HG03097 (cell line): ENCODE measurements at regions not wholly inside any gene's neighbourhood (a gene's known extent, or its start where the extent isn't known, plus 50 kb on each side); places are given as distances from the start of the nearest gene placed in this dataset.

Experiments used
- ATAC-seq: cut with Tn5 transposase; IDR thresholded peaks from one replicate; pipeline ENCODE4 v1.9.1; 2021; ENCODE audit not compliant: unreplicated experiment, low FRiP score

DNA sequence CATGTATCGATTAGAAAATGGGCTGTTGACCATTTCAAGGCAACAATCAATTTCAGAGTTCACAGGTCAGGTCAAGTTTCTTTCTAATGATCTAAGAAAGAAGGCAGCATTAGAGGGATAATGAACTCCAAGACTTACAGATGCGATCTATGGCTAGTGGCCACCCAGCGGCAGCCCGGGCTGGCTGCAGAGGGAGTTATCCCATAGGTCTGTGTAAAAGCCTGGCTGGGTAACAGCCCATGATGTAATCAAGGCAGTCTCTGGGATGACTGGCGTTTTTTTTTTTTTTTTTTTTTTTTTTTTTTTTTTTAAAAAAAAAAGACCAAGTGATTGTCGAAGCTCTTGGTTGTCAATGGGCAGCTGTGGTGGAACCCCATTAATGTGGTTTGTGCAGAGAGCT is 171.1 kb upstream of the SKOR2 start:
- no peak for ATAC-seq

DNA sequence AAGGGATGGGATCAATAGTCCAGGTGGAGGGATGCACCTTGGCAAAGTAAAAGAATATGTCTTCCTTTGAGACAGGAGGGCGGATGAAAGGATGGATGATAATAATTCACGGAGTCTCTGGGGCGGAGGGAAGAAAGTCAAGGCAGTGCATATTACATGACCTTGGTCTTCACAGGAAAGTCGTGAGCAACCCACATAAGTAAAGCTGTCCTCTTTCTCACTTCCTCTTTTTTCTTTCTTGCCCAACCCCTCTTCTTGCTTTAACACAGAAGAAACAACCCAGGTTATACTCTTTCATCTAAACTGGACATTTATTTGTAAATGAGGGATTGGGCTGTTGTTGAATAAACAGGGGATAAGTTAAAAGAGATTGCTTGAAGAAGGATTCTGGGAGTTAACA is 168.7 kb upstream of the SKOR2 start:
- no peak for ATAC-seq

DNA sequence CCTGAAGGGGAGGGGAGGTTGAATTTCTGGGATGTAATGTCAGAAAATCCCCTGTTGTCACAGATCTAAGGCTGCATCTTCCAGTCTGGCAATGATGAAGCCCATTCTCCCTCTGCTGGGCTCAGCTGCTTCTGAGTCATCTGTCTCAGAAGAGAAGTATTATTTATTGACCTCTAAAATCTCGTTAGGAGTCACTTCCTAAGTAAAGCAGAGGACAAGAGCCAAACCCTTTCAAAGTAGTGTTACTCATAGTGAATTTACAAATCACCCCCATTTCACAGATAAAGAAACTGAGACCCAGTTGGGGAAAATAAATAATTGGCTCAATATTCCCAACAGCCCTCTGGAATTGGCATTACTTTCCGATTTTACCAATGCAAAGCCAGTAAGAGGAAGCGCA is 167.3 kb upstream of the SKOR2 start:
- ATAC-seq, result no peak

- no peak for ATAC-seq
Observed at GRCh38 chr18:47417807-47418206, 166.3 kb upstream of the SKOR2 start.

DNA sequence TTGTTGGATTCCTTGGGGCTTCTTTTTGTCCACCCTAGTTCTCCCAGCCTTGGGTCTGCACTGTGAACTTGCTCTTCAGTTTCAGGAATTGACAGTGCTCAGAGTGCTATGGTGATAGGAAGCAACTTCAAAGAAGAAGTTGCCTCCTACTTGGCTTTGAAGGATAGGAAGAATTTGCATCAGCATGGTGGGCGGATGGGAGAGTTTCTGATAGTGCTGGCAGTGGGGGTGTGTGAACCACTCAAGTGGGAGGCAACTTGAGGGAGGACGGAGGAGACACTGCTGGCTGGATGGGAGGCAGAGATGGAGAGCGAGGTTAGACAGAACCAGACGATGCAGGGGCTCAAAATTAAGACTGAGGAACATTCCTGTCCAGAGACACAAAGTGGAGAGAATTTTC is 164.4 kb upstream of the SKOR2 start:
- ATAC-seq, result no peak

DNA sequence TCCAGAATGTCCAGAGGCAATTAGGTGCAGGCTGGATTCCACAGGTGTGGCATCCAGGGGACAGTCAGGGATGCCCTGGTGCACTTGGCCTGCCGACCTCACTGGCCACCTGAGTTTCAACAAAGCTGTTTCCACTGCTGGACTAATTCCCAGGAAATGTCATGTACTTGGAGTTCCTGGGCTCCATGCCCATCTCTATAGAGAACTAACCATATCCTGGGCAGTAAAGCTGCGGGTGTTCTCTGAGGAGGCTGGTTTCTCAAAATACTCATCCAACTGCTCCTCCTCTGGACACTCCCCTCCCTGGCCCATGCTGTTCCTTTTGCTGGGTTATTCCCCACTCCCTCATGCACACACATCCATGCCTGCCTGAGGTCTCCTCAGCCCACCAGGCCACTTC is 161.9 kb upstream of the SKOR2 start:
- ATAC-seq, result no peak

- no peak for ATAC-seq
Observed at GRCh38 chr18:47412924-47413323, 161.5 kb upstream of the SKOR2 start.

DNA sequence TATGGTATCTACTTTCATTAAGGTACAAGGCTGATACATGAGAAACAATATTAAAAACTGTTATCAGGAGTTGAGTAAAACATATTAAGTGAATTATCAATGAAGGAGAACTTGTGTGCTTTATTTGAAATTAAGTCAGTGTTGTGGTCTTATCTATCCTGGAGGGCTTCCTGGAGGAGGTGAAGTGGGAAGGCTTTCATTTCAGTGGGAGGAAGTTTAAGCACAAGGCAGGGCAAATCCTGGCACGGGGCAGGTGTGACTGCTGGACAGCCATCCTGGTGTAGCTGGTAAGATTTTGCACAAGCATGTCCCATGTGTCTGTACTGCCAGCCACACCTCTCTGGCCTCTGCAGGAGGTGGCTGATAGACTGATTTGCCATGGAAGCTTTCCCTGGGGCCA is 159.7 kb upstream of the SKOR2 start:
- ATAC-seq, result no peak

- no peak for ATAC-seq
Observed at GRCh38 chr18:47410139-47410538, 158.7 kb upstream of the SKOR2 start.

GRCh38 chr18:47409519-47409918 is 158.1 kb upstream of the SKOR2 start:
- ATAC-seq, result no peak

DNA sequence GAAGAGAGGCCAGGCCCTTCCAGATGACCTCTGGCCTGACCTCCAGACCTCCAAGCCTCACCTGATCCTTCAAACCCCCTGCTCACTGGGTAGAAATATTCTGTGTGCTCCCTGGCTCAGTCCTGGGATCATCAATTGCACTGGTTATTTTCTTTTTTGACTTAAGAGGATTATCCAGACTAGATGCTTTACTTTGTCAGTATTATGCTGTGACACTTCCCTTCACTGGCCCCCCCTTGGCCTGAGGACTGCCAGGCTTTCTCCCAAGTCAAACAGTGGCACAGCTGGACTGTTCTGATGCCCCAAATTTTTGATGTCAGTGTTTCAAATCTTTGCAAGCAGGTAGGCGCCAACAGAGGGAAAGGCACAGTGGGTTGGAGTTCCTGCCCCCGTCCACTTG is 156.3 kb upstream of the SKOR2 start:
- ATAC-seq, result no peak

- no peak for ATAC-seq
Observed at GRCh38 chr18:47404845-47405244, 153.4 kb upstream of the SKOR2 start.

DNA sequence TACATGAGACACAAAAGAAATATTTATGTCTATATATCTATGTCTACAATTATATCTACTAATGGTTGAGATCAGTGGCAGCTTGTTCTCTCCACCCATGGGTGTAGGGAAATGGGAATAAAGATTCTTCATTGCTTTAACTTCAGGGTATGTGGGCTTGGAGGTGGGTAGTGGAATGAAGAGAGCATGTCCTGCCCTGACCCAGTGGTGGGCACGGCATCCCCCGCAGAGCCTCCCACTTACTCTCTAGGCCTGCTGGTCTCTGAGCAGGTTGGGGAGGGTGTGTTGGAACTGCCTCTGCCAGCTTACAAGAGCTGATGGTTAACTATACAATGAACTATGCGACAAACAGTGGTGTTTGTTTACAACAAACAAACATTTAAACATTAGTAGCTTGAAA is 152.5 kb upstream of the SKOR2 start:
- ATAC-seq, result no peak

DNA sequence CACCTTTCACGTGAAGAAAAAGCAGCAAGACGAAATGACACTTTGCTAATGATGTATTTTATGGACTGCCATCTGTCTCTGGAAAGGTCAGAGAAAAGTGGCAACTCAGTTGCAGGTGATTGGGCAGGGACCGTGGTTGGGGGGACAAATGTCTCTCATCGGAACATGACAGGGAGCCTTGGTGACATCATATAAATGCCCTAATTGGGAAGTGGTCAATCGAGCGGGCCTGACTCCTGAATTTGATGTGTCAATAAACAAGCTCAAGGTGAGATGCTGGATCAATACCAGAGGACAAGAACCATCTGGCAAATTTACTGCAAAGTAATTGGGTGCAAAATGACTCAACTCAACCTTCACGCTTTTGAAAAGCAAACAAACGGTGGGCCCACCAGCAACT is 151.9 kb upstream of the SKOR2 start:
- no peak for ATAC-seq

- ATAC-seq, result no peak
Observed at GRCh38 chr18:47399475-47399874, 148.0 kb upstream of the SKOR2 start.

DNA sequence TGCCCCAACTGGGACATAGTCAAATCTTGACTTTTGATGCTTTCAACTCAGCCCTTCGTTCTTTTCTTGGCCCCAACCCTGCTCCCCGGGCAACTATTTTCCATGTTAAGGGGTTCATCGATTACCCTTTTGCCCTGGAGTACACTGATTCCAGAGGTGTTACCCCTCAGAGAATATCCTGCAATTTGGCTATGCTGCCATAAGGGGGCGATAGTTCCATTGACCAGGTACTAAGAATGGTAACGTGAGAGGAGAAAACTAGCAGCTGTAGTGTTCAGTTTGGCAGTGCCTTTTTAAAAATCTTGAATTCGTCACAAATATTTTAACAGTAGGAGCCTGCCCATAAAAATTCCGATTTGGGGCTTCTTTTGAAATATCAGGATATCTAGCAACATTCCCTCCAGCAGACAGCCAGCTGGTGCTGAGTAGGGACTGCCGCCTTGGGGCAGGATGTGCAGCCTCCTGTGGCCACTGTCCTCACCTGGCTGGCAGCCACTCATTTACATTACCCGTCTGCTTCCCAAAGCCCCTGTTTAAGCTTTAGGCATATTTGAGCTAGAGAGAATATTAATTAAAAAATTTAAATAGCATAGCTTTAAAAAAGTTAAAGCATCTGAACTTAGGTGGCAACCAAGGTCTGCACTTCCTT is 146.3 kb upstream of the SKOR2 start:
- ATAC-seq, result no peak

GRCh38 chr18:47391665-47392064 is 140.2 kb upstream of the SKOR2 start:
- no peak for ATAC-seq

- no peak for ATAC-seq
Observed at GRCh38 chr18:47390410-47391024, 139.1 kb upstream of the SKOR2 start.

DNA sequence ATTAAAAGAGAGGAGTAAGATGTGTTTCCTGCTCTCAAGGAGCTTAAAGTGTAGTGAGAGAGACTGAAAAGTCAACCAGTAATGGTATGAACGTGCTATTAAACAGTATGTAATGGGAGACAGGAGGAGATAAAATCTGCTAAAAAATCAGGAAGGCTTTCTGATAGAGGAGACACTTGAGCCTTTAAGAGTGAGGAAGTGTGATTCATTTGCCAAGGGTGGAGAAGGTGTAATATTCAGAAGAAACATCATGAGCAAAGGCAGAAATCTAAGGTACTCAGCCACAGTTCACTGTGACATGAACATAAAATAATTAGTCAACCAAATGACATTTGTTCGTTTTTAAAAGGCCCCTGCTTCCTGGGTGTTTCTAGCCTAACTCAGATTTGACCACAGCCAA is 137.8 kb upstream of the SKOR2 start:
- ATAC-seq, result no peak

DNA sequence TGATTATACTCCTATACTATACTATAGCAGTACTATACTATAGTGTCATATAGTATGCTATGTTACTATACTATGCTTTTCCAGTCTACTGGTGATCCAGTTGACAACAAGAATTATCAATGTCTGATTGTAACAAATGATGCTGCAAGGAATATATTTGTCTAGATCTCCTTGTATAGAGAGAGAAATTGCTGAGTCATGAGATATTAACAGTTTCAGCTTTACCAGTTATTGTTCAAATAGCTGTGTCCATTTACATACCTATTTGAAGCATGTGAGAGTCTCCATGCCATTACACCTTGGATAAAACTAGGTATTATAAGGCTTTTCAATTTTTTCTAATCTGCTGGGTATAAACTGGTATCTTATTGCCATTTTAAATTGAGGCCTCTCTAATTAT is 136.4 kb upstream of the SKOR2 start:
- no peak for ATAC-seq

DNA sequence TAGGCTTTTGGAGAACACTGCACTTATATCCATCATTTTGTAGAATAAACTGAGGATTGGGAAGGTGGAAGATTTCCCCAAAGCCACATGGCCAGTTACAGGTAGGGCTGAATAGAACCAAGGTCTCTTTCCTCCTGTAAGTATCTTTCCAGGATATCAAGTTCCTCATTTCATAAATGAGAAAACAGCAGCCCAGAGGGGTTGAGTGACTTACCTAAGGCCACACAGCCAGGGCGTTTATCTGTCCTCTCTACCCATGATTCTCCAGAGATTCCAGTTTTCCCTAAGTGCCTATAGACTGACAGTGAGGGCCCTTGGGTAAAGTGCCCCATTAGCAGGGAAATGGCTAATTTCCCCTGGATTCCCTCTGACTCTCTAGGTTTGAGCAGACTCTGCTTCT is 132.3 kb upstream of the SKOR2 start:
- ATAC-seq, result no peak

- ATAC-seq, result no peak
Observed at GRCh38 chr18:47381975-47382570, 130.6 kb upstream of the SKOR2 start.
